MCF 10A (cell line): ENCODE measurements at regions not wholly inside any gene's neighbourhood (a gene's known extent, or its start where the extent isn't known, plus 50 kb on each side); places are given as distances from the start of the nearest gene placed in this dataset.

ENCODE experiments used
- BruUV-seq: library from RNA; stranded (reverse); fragments of 400-500 nt; replicated peaks from 2 replicates; lab custom pipeline; 2021; lab: Mats Ljungman, UMichigan
- CTCF ChIA-PET: fragments of 300-600 bp; sonication (Branson Sonifier 250); formaldehyde crosslinking; extraction: SDS; loops from one replicate; lab custom pipeline; 2021; ENCODE audit warnings: antibody characterized with exemption, inconsistent platforms; lab: Yijun Ruan, JAX
- POLR2A ChIA-PET: fragments of 300-600, 350-650 bp; sonication (Branson Sonifier 250); formaldehyde crosslinking; extraction: SDS; loops from one replicate; lab custom pipeline; 2020; ENCODE audit warnings: antibody characterized with exemption, inconsistent platforms; lab: Yijun Ruan, JAX
- DNase-seq: peaks from one replicate; pipeline ENCODE4 v3.0.0-alpha.2; 2018; ENCODE audit not compliant: unreplicated experiment
- H3K27ac Mint-ChIP-seq: one replicate; pipeline ENCODE4 v1.8.0; 2022; ENCODE audit warnings: mild to moderate bottlenecking, low read depth, mixed read lengths; ENCODE audit not compliant: unreplicated experiment
- H3K27me3 Mint-ChIP-seq: one replicate; pipeline ENCODE4 v1.8.0; 2022; ENCODE audit warnings: mixed read lengths; ENCODE audit not compliant: insufficient read depth, unreplicated experiment
- H3K36me3 Mint-ChIP-seq: one replicate; pipeline ENCODE4 v1.8.0; 2022; ENCODE audit warnings: mild to moderate bottlenecking, moderate library complexity, mixed read lengths; ENCODE audit not compliant: insufficient read depth, unreplicated experiment
- H3K4me1 Mint-ChIP-seq: one replicate; pipeline ENCODE4 v1.8.0; 2022; ENCODE audit warnings: mixed read lengths; ENCODE audit not compliant: insufficient read depth, unreplicated experiment
- H3K4me3 Mint-ChIP-seq: one replicate; pipeline ENCODE4 v1.8.0; 2022; ENCODE audit warnings: mild to moderate bottlenecking, moderate library complexity, mixed read lengths; ENCODE audit not compliant: unreplicated experiment
- H3K9me3 Mint-ChIP-seq: one replicate; pipeline ENCODE4 v1.8.0; 2022; ENCODE audit warnings: mixed read lengths; ENCODE audit not compliant: unreplicated experiment
- CTCF ChIP-seq: fragments of 200-600 bp; IDR thresholded peaks from one replicate; pipeline ENCODE4 v1.8.0; 2022; ENCODE audit warnings: antibody characterized with exemption, mild to moderate bottlenecking; ENCODE audit not compliant: unreplicated experiment
- intact Hi-C: fragments of 100-400 bp; cut with micrococcal nuclease; formaldehyde crosslinking; loops from 2 replicates; pipeline ENCODE4 v1.14.1; 2022

GRCh38 chr21:24969068-24969467, 638.2 kb downstream of the MRPL39 start:
- ChIA-PET CTCF (no interaction called here), POLR2A (interaction anchor here (0.7 to 1.5 kb wide), 2 partner anchors 12 to 274 kb away, joined by 3 to 4 read pairs; no protein-coding TSS in a partner anchor)
- H3K36me3 Mint-ChIP-seq: peaks cover 6% of the 10 kb centered on the region
- no peak for DNase-seq
- no peak overlapping the region for H3K27ac Mint-ChIP-seq
- H3K9me3 Mint-ChIP-seq: peaks cover 9% of the 10 kb centered on the region
- no peak for TF ChIP-seq CTCF
- intact Hi-C loops: no loop called here
- no peak overlapping the region for H3K4me3 Mint-ChIP-seq
- H3K4me1 Mint-ChIP-seq: no peaks in the 10 kb centered on the region
- no peaks in the 10 kb centered on the region for H3K27me3 Mint-ChIP-seq
- no TSS peak for BruUV-seq

GRCh38 chr21:24955275-24955961, 651.9 kb downstream of the MRPL39 start:
- no peak for DNase-seq
- BruUV-seq: no TSS peak
- H3K27me3 Mint-ChIP-seq: no peaks in the 10 kb centered on the region
- TF ChIP-seq CTCF: no peak
- H3K4me3 Mint-ChIP-seq: no peak overlapping the region
- H3K27ac Mint-ChIP-seq: no peak overlapping the region
- ChIA-PET POLR2A (interaction anchor here (1.0 kb wide), 1 partner anchor 12 kb away, joined by 3 read pairs; no protein-coding TSS in a partner anchor), CTCF (interaction anchor here (0.6 kb wide), 1 partner anchor 121 kb away, joined by 3 read pairs; no protein-coding TSS in a partner anchor)
- H3K9me3 Mint-ChIP-seq: no peaks in the 10 kb centered on the region
- no peaks in the 10 kb centered on the region for H3K36me3 Mint-ChIP-seq
- intact Hi-C loops: no loop called here
- no peaks in the 10 kb centered on the region for H3K4me1 Mint-ChIP-seq

- BruUV-seq: no TSS peak
- Mint-ChIP-seq H3K27me3 (no peaks in the 10 kb centered on the region), H3K9me3 (no peaks in the 10 kb centered on the region), H3K36me3 (no peaks in the 10 kb centered on the region), H3K4me1 (no peaks in the 10 kb centered on the region), H3K4me3 (no peak overlapping the region), H3K27ac (no peak overlapping the region)
- CTCF ChIA-PET: interaction anchor here (0.6 kb wide), 1 partner anchor 370 kb away, joined by 3 read pairs; no protein-coding TSS in a partner anchor
- DNase-seq: no peak
- TF ChIP-seq CTCF: no peak
- intact Hi-C loops: no loop called here
- POLR2A ChIA-PET: no interaction called here
Observed at GRCh38 chr21:24948186-24948585, 659.1 kb downstream of the MRPL39 start.

GRCh38 chr21:24945910-24946309, 661.4 kb downstream of the MRPL39 start:
- TF ChIP-seq CTCF: no peak
- Mint-ChIP-seq H3K4me1 (peaks cover 10% of the 10 kb centered on the region), H3K27me3 (no peaks in the 10 kb centered on the region), H3K9me3 (no peaks in the 10 kb centered on the region), H3K27ac (no peak overlapping the region), H3K4me3 (no peak overlapping the region), H3K36me3 (no peaks in the 10 kb centered on the region)
- ChIA-PET CTCF (no interaction called here), POLR2A (no interaction called here)
- DNase-seq: no peak
- no TSS peak for BruUV-seq
- intact Hi-C loops: no loop called here
